OCI-LY7 (cell line): ENCODE measurements at regions not wholly inside any gene's neighbourhood (a gene's known extent, or its start where the extent isn't known, plus 50 kb on each side); places are given as distances from the start of the nearest gene placed in this dataset.

Source experiments
- EZH2phosphoT487 ChIP-seq: fragments of 200-600 bp; sonication (generic); IDR thresholded peaks from 2 replicates; pipeline ENCODE4 v1.6.1; 2018; ENCODE audit warnings: low read depth, borderline replicate concordance, mild to moderate bottlenecking, mixed run types, antibody characterized with exemption, low read length, moderate library complexity, mixed read lengths
- TF ChIP-seq, protein P1 (sequence below): fragments of 200-600 bp; sonication (generic); conservative IDR thresholded peaks from 2 replicates; pipeline ENCODE4 v1.5.1; 2014; ENCODE audit warnings: mild to moderate bottlenecking, antibody characterized with exemption, low read length, moderate library complexity, mixed read lengths

DNA sequence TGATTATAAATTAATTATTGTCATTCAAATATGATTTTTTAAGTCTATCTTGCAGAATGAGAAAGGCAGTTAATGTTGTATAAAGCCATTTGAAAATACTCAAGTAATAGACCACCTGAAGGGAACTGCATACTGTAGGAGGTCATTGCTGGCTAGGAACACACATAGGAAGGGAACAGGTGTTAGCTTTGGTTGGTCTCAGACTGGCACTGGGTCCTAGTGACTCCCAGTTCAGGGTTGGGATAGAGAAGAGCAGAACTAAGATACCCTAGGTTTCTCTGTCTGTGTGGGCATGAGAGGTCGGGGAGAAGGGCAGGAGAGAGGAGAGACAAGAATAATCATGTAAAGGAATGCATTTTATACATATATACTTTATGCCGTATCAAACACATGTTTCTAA lies 559.0 kb upstream of the GOLIM4 start:
- TF ChIP-seq, protein P1, sequence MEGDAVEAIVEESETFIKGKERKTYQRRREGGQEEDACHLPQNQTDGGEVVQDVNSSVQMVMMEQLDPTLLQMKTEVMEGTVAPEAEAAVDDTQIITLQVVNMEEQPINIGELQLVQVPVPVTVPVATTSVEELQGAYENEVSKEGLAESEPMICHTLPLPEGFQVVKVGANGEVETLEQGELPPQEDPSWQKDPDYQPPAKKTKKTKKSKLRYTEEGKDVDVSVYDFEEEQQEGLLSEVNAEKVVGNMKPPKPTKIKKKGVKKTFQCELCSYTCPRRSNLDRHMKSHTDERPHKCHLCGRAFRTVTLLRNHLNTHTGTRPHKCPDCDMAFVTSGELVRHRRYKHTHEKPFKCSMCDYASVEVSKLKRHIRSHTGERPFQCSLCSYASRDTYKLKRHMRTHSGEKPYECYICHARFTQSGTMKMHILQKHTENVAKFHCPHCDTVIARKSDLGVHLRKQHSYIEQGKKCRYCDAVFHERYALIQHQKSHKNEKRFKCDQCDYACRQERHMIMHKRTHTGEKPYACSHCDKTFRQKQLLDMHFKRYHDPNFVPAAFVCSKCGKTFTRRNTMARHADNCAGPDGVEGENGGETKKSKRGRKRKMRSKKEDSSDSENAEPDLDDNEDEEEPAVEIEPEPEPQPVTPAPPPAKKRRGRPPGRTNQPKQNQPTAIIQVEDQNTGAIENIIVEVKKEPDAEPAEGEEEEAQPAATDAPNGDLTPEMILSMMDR = no peak
- no peak for TF ChIP-seq EZH2phosphoT487
